GM23338 (cell line): ENCODE measurements at regions not wholly inside any gene's neighbourhood (a gene's known extent, or its start where the extent isn't known, plus 50 kb on each side); places are given as distances from the start of the nearest gene placed in this dataset.

ENCODE experiments used
- ATAC-seq: fragments of 200-7000 bp; cut with Tn5 transposase; 3 replicates; pipeline ENCODE4 v1.9.1; 2020
- DNase-seq: peaks from one replicate; pipeline ENCODE4 v3.0.0-alpha.2; 2015; ENCODE audit warnings: low spot score
- H2AFZ ChIP-seq: fragments of 200-600 bp; sonication (generic); 2 replicates; pipeline ENCODE4 v1.8.0; 2016; ENCODE audit warnings: antibody characterized with exemption, mild to moderate bottlenecking, moderate library complexity
- H3F3A ChIP-seq: fragments of 200-600 bp; sonication (generic); replicated peaks from 2 replicates; pipeline ENCODE4 v1.8.0; 2017; ENCODE audit warnings: antibody characterized with exemption, mixed run types, low read depth
- H3K27ac ChIP-seq: fragments of 200-600 bp; sonication (generic); 2 replicates; pipeline ENCODE4 v1.6.1; 2016; ENCODE audit warnings: low read depth
- H3K27me3 ChIP-seq: fragments of 200-600 bp; sonication (generic); 2 replicates; pipeline ENCODE4 v1.8.0; 2016; ENCODE audit warnings: mild to moderate bottlenecking, mixed run types, moderate library complexity; ENCODE audit not compliant: insufficient read depth
- H3K36me3 ChIP-seq: fragments of 200-600 bp; sonication (generic); 2 replicates; pipeline ENCODE4 v1.8.0; 2016; ENCODE audit warnings: mild to moderate bottlenecking; ENCODE audit not compliant: insufficient read depth
- H3K4me1 ChIP-seq: fragments of 200-600 bp; sonication (generic); 2 replicates; pipeline ENCODE4 v1.8.0; 2016; ENCODE audit warnings: mild to moderate bottlenecking, moderate library complexity; ENCODE audit not compliant: insufficient read depth
- H3K4me2 ChIP-seq: fragments of 200-600 bp; sonication (generic); 2 replicates; pipeline ENCODE4 v1.7.1; 2017; ENCODE audit warnings: mixed run types
- H3K4me3 ChIP-seq: fragments of 200-600 bp; sonication (generic); 2 replicates; pipeline ENCODE4 v1.6.1; 2016; ENCODE audit warnings: mixed run types
- H3K79me2 ChIP-seq: fragments of 200-600 bp; sonication (generic); replicated peaks from 2 replicates; pipeline ENCODE4 v1.8.0; 2017; ENCODE audit warnings: mild to moderate bottlenecking; ENCODE audit not compliant: insufficient read depth
- H3K9me2 ChIP-seq: fragments of 200-600 bp; sonication (generic); 2 replicates; pipeline ENCODE4 v1.8.0; 2017; ENCODE audit not compliant: insufficient read depth
- H4K20me1 ChIP-seq: fragments of 200-600 bp; sonication (generic); replicated peaks from 2 replicates; pipeline ENCODE4 v1.8.0; 2017; ENCODE audit warnings: mild to moderate bottlenecking; ENCODE audit not compliant: insufficient read depth
- H3K27ac Mint-ChIP-seq: 2 replicates; pipeline ENCODE4 v1.8.0; 2020; ENCODE audit warnings: inconsistent platforms, mild to moderate bottlenecking, moderate library complexity, mixed read lengths
- H3K27me3 Mint-ChIP-seq: 3 replicates; pipeline ENCODE4 v1.8.0; 2022; ENCODE audit warnings: low read depth, mild to moderate bottlenecking, moderate library complexity, mixed read lengths, inconsistent platforms; ENCODE audit not compliant: insufficient read depth, poor library complexity
- H3K36me3 Mint-ChIP-seq: 3 replicates; pipeline ENCODE4 v1.8.0; 2021; ENCODE audit warnings: low read depth, mild to moderate bottlenecking, inconsistent platforms, moderate library complexity, mixed read lengths
- H3K4me1 Mint-ChIP-seq: 3 replicates; pipeline ENCODE4 v1.8.0; 2020; ENCODE audit warnings: mild to moderate bottlenecking, inconsistent platforms, mixed read lengths
- H3K4me3 Mint-ChIP-seq: 3 replicates; pipeline ENCODE4 v1.8.0; 2021; ENCODE audit warnings: moderate library complexity, mild to moderate bottlenecking, inconsistent platforms, mixed read lengths
- H3K9me3 Mint-ChIP-seq: 3 replicates; pipeline ENCODE4 v1.8.0; 2020; ENCODE audit warnings: moderate library complexity, mild to moderate bottlenecking, inconsistent platforms, mixed read lengths
- CREB1 ChIP-seq: fragments of 250-450 bp; sonication (Bioruptor Pico); IDR thresholded peaks from 2 replicates; pipeline ENCODE4 v1.5.0; 2020; ENCODE audit warnings: low read depth, mild to moderate bottlenecking, moderate library complexity
- CTCF ChIP-seq, 2 experiments: fragments of 200-600 bp in 1 of 2; sonication (generic) in 1 of 2; conservative IDR thresholded peaks; 2 replicates each; pipeline versions ENCODE4 v1.5.1 to v1.6.1; 2016 to 2017; ENCODE audit warnings: antibody characterized with exemption in 2 of 2, low read depth in 2 of 2, mild to moderate bottlenecking in 2 of 2, moderate library complexity in 1 of 2
- ETS1 ChIP-seq: IDR thresholded peaks from 2 replicates; pipeline ENCODE4 v1.6.1; 2016; ENCODE audit warnings: antibody characterized with exemption
- EZH2 ChIP-seq: fragments of 200-600 bp; sonication (generic); IDR thresholded peaks from one replicate; pipeline ENCODE4 v1.8.0; 2017; ENCODE audit warnings: antibody characterized with exemption, mild to moderate bottlenecking, low read depth; ENCODE audit not compliant: unreplicated experiment
- EZH2phosphoT487 ChIP-seq: fragments of 200-600 bp; sonication (generic); IDR thresholded peaks from one replicate; pipeline ENCODE4 v1.8.1; 2018; ENCODE audit warnings: antibody characterized with exemption; ENCODE audit not compliant: unreplicated experiment
- JUNB ChIP-seq: IDR thresholded peaks from one replicate; pipeline ENCODE4 v1.6.1; 2016; ENCODE audit warnings: antibody characterized with exemption; ENCODE audit not compliant: unreplicated experiment
- NANOG ChIP-seq: IDR thresholded peaks from 2 replicates; pipeline ENCODE4 v1.6.1; 2016; ENCODE audit warnings: antibody characterized with exemption, borderline replicate concordance
- POLR2AphosphoS5 ChIP-seq: IDR thresholded peaks from 2 replicates; pipeline ENCODE4 v1.6.1; 2016; ENCODE audit warnings: antibody characterized with exemption, low read depth
- STAT1 ChIP-seq: IDR thresholded peaks from one replicate; pipeline ENCODE4 v1.6.1; 2016; ENCODE audit warnings: antibody characterized with exemption; ENCODE audit not compliant: unreplicated experiment
- ZNF114 ChIP-seq: fragments of 250-450 bp; sonication (Bioruptor Pico); IDR thresholded peaks from 2 replicates; pipeline ENCODE4 v1.5.0; 2020; ENCODE audit warnings: mild to moderate bottlenecking, moderate library complexity
- ZNF331 ChIP-seq: fragments of 250-450 bp; sonication (Bioruptor Pico); IDR thresholded peaks from 2 replicates; pipeline ENCODE4 v1.5.0; 2020; ENCODE audit warnings: low read depth, mild to moderate bottlenecking, moderate library complexity
- TF ChIP-seq, protein P1 (sequence below): fragments of 250-450 bp; sonication (Bioruptor Pico); IDR thresholded peaks from 2 replicates; pipeline ENCODE4 v1.5.0; 2020; ENCODE audit warnings: mild to moderate bottlenecking, moderate library complexity
- TF ChIP-seq, protein P2 (sequence below): IDR thresholded peaks from one replicate; pipeline ENCODE4 v1.6.1; 2018; ENCODE audit warnings: antibody characterized with exemption; ENCODE audit not compliant: unreplicated experiment

DNA sequence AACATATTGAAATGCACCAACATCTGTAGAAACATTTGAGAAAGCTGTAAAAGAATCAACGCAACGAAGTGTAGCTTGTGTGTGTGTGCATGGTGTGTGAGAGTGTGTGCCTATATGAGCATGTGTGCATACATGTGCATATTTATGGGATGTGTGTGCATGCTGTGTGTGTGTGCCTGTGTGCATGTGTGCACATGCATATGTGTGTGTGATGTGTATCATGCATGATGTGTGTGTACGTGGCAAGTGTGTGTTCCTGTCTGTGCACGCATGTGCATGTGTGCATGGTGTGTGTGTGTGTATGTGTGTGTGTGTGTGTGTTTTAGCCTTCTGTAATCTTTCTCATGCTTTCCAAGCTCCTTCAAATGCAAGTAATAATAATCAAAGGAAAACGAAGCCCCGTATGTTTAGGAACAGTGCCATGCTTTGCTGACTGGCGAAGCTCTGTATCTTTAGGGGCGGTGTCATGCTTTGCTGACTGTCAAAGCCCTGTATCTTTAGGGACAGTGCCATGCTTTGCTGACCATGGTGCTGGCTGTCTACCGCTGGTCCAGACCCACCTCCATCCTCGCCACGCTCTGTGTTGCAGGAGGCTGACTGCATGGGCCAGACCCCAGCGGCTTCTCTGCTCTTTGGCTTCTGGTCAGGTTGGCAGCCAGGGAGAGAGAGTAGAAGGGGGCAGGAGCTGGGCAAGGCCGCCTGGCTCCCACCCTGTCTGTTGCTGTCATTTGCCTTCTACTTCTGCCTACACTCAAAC is 129.2 kb downstream of the ASB1 start:
- Histone ChIP-seq H3K4me1 (no peaks in the 10 kb centered on the region; the same call in 1 of the 2 replicates), H3F3A (no peaks in the 10 kb centered on the region), H3K36me3 (no peaks in the 10 kb centered on the region), H3K27me3 (no peaks in the 10 kb centered on the region), H3K9me2 (no peaks in the 10 kb centered on the region), H3K27ac (no peak overlapping the region), H3K4me3 (no peak overlapping the region), H3K4me2 (no peak overlapping the region), H2AFZ (no peak overlapping the region), H3K79me2 (no peaks in the 10 kb centered on the region), H4K20me1 (no peaks in the 10 kb centered on the region)
- no peak for ATAC-seq
- H3K27ac Mint-ChIP-seq, result no peak overlapping the region
- TF ChIP-seq ZNF331, result no peak
- TF ChIP-seq, protein P1, sequence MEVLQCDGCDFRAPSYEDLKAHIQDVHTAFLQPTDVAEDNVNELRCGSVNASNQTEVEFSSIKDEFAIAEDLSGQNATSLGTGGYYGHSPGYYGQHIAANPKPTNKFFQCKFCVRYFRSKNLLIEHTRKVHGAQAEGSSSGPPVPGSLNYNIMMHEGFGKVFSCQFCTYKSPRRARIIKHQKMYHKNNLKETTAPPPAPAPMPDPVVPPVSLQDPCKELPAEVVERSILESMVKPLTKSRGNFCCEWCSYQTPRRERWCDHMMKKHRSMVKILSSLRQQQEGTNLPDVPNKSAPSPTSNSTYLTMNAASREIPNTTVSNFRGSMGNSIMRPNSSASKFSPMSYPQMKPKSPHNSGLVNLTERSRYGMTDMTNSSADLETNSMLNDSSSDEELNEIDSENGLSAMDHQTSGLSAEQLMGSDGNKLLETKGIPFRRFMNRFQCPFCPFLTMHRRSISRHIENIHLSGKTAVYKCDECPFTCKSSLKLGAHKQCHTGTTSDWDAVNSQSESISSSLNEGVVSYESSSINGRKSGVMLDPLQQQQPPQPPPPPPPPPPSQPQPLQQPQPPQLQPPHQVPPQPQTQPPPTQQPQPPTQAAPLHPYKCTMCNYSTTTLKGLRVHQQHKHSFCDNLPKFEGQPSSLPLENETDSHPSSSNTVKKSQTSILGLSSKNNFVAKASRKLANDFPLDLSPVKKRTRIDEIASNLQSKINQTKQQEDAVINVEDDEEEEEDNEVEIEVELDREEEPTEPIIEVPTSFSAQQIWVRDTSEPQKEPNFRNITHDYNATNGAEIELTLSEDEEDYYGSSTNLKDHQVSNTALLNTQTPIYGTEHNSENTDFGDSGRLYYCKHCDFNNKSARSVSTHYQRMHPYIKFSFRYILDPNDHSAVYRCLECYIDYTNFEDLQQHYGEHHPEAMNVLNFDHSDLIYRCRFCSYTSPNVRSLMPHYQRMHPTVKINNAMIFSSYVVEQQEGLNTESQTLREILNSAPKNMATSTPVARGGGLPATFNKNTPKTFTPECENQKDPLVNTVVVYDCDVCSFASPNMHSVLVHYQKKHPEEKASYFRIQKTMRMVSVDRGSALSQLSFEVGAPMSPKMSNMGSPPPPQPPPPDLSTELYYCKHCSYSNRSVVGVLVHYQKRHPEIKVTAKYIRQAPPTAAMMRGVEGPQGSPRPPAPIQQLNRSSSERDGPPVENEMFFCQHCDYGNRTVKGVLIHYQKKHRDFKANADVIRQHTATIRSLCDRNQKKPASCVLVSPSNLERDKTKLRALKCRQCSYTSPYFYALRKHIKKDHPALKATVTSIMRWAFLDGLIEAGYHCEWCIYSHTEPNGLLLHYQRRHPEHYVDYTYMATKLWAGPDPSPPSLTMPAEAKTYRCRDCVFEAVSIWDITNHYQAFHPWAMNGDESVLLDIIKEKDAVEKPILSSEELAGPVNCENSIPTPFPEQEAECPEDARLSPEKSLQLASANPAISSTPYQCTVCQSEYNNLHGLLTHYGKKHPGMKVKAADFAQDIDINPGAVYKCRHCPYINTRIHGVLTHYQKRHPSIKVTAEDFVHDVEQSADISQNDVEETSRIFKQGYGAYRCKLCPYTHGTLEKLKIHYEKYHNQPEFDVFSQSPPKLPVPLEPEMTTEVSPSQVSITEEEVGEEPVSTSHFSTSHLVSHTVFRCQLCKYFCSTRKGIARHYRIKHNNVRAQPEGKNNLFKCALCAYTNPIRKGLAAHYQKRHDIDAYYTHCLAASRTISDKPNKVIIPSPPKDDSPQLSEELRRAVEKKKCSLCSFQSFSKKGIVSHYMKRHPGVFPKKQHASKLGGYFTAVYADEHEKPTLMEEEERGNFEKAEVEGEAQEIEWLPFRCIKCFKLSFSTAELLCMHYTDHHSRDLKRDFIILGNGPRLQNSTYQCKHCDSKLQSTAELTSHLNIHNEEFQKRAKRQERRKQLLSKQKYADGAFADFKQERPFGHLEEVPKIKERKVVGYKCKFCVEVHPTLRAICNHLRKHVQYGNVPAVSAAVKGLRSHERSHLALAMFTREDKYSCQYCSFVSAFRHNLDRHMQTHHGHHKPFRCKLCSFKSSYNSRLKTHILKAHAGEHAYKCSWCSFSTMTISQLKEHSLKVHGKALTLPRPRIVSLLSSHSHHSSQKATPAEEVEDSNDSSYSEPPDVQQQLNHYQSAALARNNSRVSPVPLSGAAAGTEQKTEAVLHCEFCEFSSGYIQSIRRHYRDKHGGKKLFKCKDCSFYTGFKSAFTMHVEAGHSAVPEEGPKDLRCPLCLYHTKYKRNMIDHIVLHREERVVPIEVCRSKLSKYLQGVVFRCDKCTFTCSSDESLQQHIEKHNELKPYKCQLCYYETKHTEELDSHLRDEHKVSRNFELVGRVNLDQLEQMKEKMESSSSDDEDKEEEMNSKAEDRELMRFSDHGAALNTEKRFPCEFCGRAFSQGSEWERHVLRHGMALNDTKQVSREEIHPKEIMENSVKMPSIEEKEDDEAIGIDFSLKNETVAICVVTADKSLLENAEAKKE (CRISPR knock-in tag), result no peak
- TF ChIP-seq JUNB, result no peak
- TF ChIP-seq ZNF114 (CRISPR knock-in tag), result no peak
- TF ChIP-seq STAT1, result no peak
- TF ChIP-seq, protein P2, sequence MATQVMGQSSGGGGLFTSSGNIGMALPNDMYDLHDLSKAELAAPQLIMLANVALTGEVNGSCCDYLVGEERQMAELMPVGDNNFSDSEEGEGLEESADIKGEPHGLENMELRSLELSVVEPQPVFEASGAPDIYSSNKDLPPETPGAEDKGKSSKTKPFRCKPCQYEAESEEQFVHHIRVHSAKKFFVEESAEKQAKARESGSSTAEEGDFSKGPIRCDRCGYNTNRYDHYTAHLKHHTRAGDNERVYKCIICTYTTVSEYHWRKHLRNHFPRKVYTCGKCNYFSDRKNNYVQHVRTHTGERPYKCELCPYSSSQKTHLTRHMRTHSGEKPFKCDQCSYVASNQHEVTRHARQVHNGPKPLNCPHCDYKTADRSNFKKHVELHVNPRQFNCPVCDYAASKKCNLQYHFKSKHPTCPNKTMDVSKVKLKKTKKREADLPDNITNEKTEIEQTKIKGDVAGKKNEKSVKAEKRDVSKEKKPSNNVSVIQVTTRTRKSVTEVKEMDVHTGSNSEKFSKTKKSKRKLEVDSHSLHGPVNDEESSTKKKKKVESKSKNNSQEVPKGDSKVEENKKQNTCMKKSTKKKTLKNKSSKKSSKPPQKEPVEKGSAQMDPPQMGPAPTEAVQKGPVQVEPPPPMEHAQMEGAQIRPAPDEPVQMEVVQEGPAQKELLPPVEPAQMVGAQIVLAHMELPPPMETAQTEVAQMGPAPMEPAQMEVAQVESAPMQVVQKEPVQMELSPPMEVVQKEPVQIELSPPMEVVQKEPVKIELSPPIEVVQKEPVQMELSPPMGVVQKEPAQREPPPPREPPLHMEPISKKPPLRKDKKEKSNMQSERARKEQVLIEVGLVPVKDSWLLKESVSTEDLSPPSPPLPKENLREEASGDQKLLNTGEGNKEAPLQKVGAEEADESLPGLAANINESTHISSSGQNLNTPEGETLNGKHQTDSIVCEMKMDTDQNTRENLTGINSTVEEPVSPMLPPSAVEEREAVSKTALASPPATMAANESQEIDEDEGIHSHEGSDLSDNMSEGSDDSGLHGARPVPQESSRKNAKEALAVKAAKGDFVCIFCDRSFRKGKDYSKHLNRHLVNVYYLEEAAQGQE, result no peak
- TF ChIP-seq CTCF (conservative IDR thresholded peaks at IDR 0.05; ENCODE audit: low read depth in 2 of 2), result no peak
- TF ChIP-seq POLR2AphosphoS5, result no peak
- no peak for TF ChIP-seq EZH2phosphoT487
- no peak for TF ChIP-seq NANOG
- TF ChIP-seq EZH2, result no peak
- no peak for TF ChIP-seq ETS1
- TF ChIP-seq CREB1 (CRISPR knock-in tag), result no peak
- no peaks in the 10 kb centered on the region for H3K27me3 Mint-ChIP-seq
- H3K36me3 Mint-ChIP-seq, result no peaks in the 10 kb centered on the region
- peaks cover 8% of the 10 kb centered on the region; the same call in 2 of the 3 replicates for H3K4me1 Mint-ChIP-seq
- DNase-seq, result no peak
- peaks cover 4% of the 10 kb centered on the region; the same call in 2 of the 3 replicates for H3K9me3 Mint-ChIP-seq
- H3K4me3 Mint-ChIP-seq, result no peak overlapping the region
